Erythroblast (primary cell): ENCODE measurements at regions not wholly inside any gene's neighbourhood (a gene's known extent, or its start where the extent isn't known, plus 50 kb on each side); places are given as distances from the start of the nearest gene placed in this dataset.

Experiments
- GATA1 ChIP-seq: IDR thresholded peaks from 2 replicates; pipeline ENCODE4 v1.6.1; 2011; ENCODE audit warnings: low read depth, mild to moderate bottlenecking, control low read depth, low read length, moderate library complexity
- POLR2A ChIP-seq: IDR thresholded peaks from 2 replicates; pipeline ENCODE4 v1.6.1; 2011; ENCODE audit warnings: mild to moderate bottlenecking, low read length

- TF ChIP-seq POLR2A, result no peak
- no peak for TF ChIP-seq GATA1
Observed at GRCh38 chr12:82213761-82214160, 144.4 kb downstream of the CCDC59 start.
